Cardiac muscle cell (in vitro differentiated cells and primary cell): ENCODE measurements at regions not wholly inside any gene's neighbourhood (a gene's known extent, or its start where the extent isn't known, plus 50 kb on each side); places are given as distances from the start of the nearest gene placed in this dataset.
"Not testable (repeated sequence)": the region's sequence is repeated elsewhere in the genome, so short reads cannot be mapped to it uniquely, and the experiment has no call there.

Source experiments
- DNase-seq, 2 donors: peaks; one replicate each; pipeline versions ENCODE4 v3.0.0 to v3.0.0-alpha.2; 2010 to 2017; ENCODE audit warnings: low read depth in 1 of 2, low spot score in 1 of 2
- H3K27ac ChIP-seq: fragments of 200-600 bp; sonication (generic); 2 replicates; pipeline ENCODE4 v1.5.1; 2016
- H3K27me3 ChIP-seq: fragments of 200-600 bp; sonication (generic); 2 replicates; pipeline ENCODE4 v1.6.0; 2016; ENCODE audit warnings: control low read depth
- H3K36me3 ChIP-seq: fragments of 200-600 bp; sonication (generic); 2 replicates; pipeline ENCODE4 v1.5.1; 2016; ENCODE audit warnings: control low read depth
- H3K4me1 ChIP-seq: fragments of 200-600 bp; sonication (generic); 2 replicates; pipeline ENCODE4 v1.8.1; 2017; ENCODE audit warnings: low read depth, mild to moderate bottlenecking, mixed run types
- H3K4me3 ChIP-seq: fragments of 200-600 bp; sonication (generic); 2 replicates; pipeline ENCODE4 v1.5.1; 2016; ENCODE audit warnings: mild to moderate bottlenecking
- H3K9me3 ChIP-seq: fragments of 200-600 bp; sonication (generic); 2 replicates; pipeline ENCODE4 v1.5.1; 2017; ENCODE audit warnings: low read depth, mild to moderate bottlenecking, control low read depth
- TF ChIP-seq, protein P1 (sequence below): IDR thresholded peaks from 2 replicates; pipeline ENCODE4 v1.5.1; 2012; ENCODE audit warnings: low read depth, mild to moderate bottlenecking, low read length

DNA sequence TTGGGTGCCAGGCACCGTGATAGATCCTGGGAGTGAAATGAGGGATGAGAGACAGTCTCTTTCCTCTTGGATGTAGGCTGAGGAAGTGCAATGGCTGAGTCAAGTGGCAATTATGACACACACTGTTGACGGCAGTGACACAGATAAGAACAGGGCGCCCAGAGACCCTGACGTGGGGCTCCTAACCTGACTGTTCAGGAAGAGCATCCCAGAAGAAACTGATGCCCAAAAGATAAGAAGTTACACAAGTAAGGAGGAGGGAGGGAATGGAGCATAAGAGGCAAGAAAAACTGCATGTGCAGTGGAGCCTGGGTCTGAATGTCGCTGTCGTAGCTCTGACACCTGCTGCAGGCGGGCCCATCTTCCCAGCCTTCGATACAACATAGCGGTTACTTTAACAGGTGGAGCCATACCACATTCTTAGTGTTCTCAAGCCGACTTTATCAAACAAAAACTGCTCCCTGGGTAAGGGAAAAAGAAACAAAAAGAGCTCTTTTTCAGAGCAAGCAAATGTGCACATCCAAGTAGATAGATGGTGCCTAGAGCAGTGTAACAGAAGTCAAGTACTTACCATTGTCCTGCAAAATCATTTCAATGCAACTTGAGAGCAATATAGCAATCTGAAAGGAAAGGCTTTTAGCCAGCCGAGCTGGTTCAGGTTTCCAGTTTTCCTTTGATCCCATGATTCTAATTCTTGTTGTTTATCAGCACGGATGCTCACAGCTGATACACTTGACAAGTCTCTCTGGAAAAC is 463.9 kb upstream of the JARID2 start:
- no peak for DNase-seq
- no peaks in the 10 kb centered on the region for H3K27me3 ChIP-seq
- H3K36me3 ChIP-seq, result no peaks in the 10 kb centered on the region
- H3K9me3 ChIP-seq, result no peaks in the 10 kb centered on the region
- TF ChIP-seq, protein P1, sequence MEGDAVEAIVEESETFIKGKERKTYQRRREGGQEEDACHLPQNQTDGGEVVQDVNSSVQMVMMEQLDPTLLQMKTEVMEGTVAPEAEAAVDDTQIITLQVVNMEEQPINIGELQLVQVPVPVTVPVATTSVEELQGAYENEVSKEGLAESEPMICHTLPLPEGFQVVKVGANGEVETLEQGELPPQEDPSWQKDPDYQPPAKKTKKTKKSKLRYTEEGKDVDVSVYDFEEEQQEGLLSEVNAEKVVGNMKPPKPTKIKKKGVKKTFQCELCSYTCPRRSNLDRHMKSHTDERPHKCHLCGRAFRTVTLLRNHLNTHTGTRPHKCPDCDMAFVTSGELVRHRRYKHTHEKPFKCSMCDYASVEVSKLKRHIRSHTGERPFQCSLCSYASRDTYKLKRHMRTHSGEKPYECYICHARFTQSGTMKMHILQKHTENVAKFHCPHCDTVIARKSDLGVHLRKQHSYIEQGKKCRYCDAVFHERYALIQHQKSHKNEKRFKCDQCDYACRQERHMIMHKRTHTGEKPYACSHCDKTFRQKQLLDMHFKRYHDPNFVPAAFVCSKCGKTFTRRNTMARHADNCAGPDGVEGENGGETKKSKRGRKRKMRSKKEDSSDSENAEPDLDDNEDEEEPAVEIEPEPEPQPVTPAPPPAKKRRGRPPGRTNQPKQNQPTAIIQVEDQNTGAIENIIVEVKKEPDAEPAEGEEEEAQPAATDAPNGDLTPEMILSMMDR, result no peak
- no peak overlapping the region for H3K27ac ChIP-seq
- H3K4me1 ChIP-seq, result peaks cover 3% of the 10 kb centered on the region
- no peak overlapping the region for H3K4me3 ChIP-seq

DNA sequence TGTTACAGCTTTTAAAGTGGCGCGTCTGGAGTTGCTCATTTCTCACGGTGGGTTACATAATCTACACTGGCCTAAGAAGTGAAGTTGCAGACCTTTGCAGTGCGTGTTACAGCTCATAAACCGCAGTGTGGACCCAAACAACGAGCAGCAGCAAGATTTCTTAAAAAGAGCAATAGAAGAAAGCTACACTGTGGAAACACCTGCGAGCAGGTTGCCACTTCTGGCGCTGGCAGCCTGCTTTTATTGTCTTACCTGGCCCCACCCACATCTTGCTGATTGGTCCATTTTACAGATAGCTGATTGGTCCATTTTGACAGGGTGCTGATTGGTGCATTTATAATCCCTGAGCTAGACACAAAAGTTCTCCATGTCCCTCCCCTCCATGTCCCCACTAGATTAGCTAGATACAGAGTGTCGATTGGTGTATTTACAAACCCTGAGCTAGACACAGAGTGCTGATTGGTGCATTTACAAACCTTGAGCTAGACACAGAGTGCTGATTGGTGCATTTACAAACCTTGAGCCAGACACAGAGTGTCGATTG is 462.9 kb upstream of the JARID2 start:
- H3K27ac ChIP-seq, DNase-seq, H3K4me3 ChIP-seq, H3K9me3 ChIP-seq, H3K27me3 ChIP-seq, H3K4me1 ChIP-seq, H3K36me3 ChIP-seq: not testable (repeated sequence)

DNA sequence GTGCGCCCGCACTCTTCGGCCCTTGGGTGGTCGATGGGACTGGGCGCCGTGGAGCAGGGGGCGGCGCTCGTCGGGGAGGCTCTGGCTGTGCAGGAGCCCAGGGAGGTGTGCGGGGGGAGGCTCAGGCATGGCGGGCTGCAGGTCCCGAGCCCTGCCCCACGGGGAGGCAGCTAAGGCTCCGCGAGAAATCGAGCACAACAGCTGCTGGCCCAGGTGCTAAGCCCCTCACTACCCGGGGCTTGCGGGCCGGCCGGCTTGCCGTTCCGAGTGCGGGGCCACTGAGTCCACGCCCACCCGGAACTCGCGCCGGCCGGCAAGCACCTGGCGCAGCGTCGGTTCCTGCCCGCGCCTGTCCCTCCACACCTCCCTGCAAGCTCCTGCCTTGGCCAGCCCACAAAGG is 462.3 kb upstream of the JARID2 start:
- TF ChIP-seq, protein P1, result no peak
- no peak overlapping the region for H3K27ac ChIP-seq
- DNase-seq, result no peak

DNA sequence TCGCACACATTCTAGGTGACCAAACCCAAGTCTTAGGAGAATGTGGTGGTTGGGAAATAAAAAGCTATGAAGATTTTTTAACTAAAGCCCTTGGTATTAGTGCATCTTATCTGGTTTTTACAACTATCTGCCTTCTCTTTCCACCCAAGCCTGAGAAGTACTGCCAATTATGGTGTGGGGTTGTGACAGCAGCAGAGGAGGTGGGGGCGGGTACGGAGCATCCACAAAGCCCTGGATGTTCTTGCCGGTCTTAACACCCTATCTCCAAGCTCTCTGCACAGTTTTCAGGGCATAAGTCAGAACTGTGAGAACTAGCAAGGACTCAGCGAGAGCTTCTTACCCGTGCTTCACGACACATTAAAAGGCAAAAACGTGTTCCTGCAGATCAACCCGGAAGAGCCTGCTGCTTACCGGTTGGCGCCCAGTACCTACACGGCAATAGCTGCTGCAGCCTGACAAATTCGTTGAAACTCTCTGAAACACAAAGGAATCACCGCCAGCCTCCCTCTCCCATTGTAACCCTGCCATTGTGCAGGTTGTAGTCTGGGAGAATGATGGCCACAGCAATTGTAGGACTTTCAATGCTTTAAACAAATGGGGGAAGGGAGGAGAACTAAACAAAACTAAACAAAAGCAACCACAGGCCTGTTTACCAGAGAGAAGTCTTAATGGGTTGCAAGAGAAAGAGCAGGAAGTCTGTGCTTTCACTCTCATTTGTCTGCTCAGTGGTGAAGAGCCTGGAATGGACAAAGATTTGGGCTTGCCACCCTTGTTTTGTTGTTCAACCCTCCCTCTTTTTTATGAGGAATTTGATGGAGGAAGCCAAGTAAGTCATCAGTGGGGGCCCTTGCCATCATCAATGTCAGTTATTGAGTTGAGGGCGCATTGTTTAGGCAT is 461.0 kb upstream of the JARID2 start:
- Histone ChIP-seq H3K4me1 (peaks cover 7% of the 10 kb centered on the region), H3K27me3 (no peaks in the 10 kb centered on the region), H3K27ac (no peak overlapping the region), H3K4me3 (no peak overlapping the region), H3K9me3 (no peaks in the 10 kb centered on the region), H3K36me3 (no peaks in the 10 kb centered on the region)
- DNase-seq, result peak in 1 of 2 donors; percentile 24
- TF ChIP-seq, protein P1, result no peak

More for the DNA sequence above, 462.3 kb upstream of the JARID2 start:
- Histone ChIP-seq H3K9me3 (no peaks in the 10 kb centered on the region), H3K27me3 (no peaks in the 10 kb centered on the region), H3K4me3 (no peak overlapping the region), H3K36me3 (no peaks in the 10 kb centered on the region), H3K4me1 (peaks cover 7% of the 10 kb centered on the region)

DNA sequence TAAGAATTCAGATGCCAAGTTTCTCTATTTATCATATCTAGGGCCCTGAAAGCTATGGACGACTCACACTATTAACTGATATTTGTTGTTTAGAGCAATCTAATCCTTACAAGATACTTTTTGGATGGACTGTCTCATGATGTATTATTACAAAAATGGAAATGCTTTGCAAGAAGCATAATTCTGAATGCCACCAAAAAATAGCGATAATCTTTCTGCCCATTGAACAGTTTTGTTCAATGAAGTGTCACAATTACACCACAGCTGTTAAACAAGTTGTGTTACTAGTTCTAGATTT is 460.4 kb upstream of the JARID2 start:
- TF ChIP-seq, protein P1, result no peak
- DNase-seq, result no peak
- Histone ChIP-seq H3K4me1 (peaks cover 7% of the 10 kb centered on the region), H3K36me3 (no peaks in the 10 kb centered on the region), H3K9me3 (no peaks in the 10 kb centered on the region), H3K4me3 (no peak overlapping the region), H3K27ac (no peak overlapping the region), H3K27me3 (no peaks in the 10 kb centered on the region)

DNA sequence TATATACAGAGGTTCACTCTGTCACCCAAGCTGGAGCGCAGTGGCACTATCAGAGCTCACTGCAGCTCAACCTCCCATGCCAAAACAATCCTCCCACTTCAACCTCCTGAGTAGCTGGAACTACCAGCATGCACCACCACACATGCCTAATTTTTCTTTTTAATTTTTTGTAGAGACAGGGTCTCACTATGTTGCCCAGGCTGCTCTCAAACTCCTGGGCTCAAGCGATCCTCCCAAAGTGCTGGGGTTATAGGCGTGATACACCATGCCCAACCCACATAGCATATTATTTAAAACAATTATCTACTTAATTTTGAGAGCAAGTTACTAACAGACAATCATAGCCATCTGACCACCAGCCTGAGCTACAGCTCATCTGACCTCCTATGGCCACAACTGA is 459.9 kb upstream of the JARID2 start:
- TF ChIP-seq, protein P1, result no peak
- Histone ChIP-seq H3K36me3 (no peaks in the 10 kb centered on the region), H3K27ac (no peak overlapping the region), H3K4me1 (peaks cover 7% of the 10 kb centered on the region), H3K4me3 (no peak overlapping the region), H3K27me3 (no peaks in the 10 kb centered on the region), H3K9me3 (no peaks in the 10 kb centered on the region)
- DNase-seq, result no peak
